PC-9 (cell line): ENCODE measurements at regions not wholly inside any gene's neighbourhood (a gene's known extent, or its start where the extent isn't known, plus 50 kb on each side); places are given as distances from the start of the nearest gene placed in this dataset.

Experiments
- EZH2 ChIP-seq: fragments of 200-600 bp; sonication (generic); IDR thresholded peaks from 2 replicates; pipeline ENCODE4 v1.8.0; 2017; ENCODE audit warnings: antibody characterized with exemption, low read depth
- TF ChIP-seq, protein P1 (sequence below): fragments of 200-600 bp; sonication (generic); conservative IDR thresholded peaks from 2 replicates; pipeline ENCODE4 v1.6.1; 2017; ENCODE audit warnings: mixed run types, antibody characterized with exemption, mild to moderate bottlenecking, moderate library complexity

GRCh38 chr11:104467404-104467803 is 303.5 kb upstream of the PDGFD start:
- TF ChIP-seq, protein P1, sequence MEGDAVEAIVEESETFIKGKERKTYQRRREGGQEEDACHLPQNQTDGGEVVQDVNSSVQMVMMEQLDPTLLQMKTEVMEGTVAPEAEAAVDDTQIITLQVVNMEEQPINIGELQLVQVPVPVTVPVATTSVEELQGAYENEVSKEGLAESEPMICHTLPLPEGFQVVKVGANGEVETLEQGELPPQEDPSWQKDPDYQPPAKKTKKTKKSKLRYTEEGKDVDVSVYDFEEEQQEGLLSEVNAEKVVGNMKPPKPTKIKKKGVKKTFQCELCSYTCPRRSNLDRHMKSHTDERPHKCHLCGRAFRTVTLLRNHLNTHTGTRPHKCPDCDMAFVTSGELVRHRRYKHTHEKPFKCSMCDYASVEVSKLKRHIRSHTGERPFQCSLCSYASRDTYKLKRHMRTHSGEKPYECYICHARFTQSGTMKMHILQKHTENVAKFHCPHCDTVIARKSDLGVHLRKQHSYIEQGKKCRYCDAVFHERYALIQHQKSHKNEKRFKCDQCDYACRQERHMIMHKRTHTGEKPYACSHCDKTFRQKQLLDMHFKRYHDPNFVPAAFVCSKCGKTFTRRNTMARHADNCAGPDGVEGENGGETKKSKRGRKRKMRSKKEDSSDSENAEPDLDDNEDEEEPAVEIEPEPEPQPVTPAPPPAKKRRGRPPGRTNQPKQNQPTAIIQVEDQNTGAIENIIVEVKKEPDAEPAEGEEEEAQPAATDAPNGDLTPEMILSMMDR, result no peak
- no peak for TF ChIP-seq EZH2
